HG03565 (cell line): ENCODE measurements at regions not wholly inside any gene's neighbourhood (a gene's known extent, or its start where the extent isn't known, plus 50 kb on each side); places are given as distances from the start of the nearest gene placed in this dataset.

Experiments
- ATAC-seq: cut with Tn5 transposase; IDR thresholded peaks from one replicate; pipeline ENCODE4 v1.9.1; 2021; ENCODE audit warnings: mild to moderate bottlenecking, moderate library complexity; ENCODE audit not compliant: unreplicated experiment

DNA sequence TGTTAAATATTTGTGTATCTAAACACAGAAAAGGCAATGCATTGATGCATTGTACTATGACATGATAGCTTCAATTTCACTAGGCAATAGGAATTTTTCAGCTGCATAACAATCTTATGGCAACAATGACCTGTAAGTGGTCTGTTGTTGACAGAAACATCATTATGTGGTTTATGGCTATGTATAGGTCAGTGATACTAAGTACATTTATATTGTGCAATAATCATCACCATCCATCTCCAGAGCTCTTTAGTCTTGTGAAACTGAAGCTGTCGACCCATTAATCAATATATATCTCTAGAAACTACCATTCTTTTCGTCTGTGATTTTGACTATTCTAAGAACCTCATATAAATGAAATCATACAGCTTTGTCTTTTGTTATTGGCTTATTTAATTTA is 200.1 kb upstream of the ZNF717 start:
- ATAC-seq, result no peak

DNA sequence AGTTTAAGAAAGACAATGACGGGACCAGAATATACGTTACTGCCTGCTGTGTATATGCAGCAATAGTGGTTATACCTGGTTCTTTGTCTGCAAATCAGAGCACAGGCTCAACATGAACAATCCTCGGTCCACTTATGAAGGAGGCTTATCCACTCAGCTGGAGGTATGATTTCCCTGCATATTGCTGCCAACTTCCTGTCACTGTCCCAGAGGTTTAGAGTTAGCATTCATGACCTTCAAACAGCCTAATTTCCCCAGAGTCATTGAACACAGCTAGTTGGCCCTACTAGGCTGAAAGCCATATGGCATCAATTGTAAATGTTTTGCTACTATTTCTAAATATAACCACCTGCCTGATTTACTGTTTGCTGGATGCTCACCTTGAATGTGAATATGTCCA is 224.9 kb upstream of the ZNF717 start:
- ATAC-seq, result no peak

DNA sequence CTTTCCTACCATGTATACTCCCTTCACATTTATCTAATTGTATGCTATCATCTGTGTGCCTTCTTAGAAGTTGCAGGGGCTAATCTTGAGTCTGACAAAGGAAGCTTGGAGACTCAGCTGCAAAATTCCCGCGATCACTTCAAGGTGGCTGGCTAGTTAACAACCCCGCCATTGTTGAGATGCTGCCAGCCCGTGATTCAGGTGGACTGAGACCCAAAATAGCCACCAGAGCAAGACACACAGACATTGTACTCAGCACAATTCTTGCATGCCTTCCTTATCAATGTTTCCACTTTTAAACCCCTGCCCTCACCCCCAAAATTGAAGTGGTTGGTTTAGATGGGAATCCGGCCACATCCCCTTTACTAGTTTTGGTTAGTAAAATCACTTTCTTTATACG is 225.8 kb upstream of the ZNF717 start:
- no peak for ATAC-seq

DNA sequence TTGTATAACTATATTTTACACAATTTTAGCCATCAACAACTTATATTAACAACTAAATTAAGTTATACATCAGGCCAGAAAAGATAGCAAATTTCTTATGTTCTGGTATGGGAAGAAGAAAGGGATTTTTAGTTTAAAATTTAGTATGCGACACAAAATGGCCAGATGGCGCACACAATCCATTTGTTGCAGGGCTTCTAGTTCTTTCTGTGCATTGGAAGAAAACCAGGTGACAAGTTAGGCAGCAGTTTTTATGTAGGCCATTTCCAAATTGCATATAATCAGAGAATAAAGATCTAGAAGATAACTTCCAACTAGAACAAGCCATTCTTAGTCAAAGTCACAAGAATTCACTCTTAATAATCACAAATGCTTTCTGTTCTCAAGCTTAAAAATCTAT is 230.1 kb upstream of the ZNF717 start:
- no peak for ATAC-seq

DNA sequence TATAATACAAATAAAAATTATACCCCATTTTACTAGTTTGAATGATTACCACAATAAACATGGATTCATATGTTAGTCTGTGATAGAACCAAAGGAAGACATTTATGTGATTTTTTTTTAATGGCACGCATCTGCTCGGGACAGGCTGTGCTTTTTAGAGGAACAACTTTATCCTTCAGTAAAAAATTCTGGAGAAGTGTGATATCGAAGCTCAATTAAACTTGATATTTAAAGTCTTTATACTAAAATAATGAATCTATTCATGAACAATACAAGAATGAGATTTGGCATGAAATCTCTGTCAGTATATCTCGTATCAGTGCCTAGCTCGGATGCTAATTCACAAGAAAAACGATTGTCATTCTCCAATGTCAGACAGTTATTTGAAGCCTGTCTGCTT is 230.8 kb upstream of the ZNF717 start:
- no peak for ATAC-seq

DNA sequence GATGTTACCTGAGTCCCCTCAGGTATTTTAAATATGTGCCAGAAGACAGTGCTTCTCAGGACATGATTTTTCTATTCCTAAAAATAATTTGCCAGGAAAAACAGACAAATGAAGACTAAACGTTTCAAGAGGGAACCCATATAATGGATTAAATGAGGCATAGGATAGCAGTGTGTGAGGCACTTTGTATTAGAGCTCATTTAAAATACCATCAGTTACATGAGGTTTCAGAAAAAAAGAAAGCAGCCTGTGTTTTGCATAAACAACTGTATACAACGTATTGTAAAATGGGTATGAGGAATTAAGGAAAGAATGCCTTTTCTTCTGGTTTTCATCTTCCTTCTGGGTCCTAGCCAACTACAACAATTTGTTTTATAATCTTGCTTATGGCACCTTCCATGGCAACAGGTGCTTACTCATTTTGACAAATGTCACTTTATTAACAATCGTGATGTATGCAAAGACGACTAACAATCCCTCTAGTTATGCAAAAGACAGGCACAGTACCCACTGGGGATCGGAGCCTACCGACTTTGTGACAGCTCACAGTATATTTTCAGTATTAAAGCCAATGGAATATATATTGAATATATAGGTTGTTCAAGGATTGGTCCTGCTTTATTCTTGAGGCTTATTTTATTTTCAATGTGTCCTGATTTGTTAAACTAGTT is 231.6 kb upstream of the ZNF717 start:
- ATAC-seq, result no peak

DNA sequence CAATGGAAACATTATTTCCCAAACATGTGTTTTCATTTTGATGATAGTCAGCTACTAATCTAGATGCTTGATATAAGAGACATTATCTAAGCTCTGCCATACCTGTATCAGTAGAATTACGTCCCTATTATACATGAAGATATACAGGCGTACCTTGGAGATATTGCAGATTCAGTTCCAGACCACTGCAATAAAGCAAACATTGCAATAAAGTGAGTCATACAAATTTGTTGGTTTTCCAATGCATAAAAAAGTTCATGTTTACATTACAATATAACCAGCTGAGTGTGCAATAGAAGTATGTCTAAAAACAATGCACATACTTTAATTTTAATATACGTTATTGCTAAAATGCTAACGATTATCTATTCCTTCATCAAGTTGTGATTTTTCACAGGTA is 236.0 kb upstream of the ZNF717 start:
- no peak for ATAC-seq

DNA sequence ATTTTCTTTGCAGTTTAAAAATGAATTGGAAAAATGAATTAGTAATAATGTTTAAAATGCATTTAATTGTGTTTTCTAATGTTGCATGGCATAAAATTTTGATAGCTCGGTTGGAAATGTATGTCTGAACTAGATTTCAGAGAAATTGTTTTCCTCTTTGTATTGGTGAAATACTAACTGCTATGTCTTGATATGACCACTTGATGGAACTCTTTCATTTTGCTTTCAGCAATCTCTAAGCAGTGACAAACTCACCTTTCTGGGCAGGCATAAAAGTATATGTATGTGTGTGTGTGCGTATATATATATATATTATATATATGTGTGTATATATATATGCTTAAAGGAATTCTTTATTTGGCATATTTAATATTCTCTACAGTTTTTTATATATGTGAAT is 239.3 kb upstream of the ZNF717 start:
- no peak for ATAC-seq

DNA sequence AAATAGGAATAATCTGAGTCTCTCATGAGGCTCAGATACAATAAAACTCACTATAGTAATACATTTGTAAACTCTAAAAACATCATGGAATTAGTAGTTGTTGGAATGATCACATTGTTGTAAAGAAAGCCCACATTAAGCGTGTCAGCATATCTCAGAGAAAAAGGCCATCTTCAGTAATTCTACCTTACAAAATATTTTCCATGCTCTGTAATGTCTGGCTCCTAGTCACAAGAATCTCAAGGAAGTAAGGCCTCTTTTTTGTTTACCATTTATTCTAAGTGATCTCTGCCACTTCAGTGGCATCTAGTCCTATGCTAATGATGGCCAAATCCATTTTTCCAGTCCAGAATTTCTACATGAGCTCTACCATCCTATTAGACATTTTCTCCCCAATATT is 240.2 kb upstream of the ZNF717 start:
- ATAC-seq, result no peak

DNA sequence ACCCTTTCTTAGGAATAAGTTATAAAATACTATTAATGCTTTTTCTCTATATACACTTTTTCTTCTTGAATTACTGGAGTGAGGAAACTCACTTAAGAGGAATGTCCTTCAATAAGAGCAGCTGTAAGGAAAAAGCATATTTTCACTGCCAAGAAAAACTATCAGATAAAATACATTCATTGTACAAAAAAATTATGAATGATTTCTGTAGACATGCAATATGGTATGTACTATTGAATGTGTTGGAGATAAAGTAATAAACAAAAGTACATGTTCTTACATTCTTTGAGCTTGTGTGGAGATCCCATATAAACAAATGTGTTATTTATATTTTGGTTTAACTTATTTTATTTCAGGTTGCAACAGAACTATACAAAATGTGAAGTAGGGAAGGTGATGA is 241.0 kb upstream of the ZNF717 start:
- no peak for ATAC-seq

DNA sequence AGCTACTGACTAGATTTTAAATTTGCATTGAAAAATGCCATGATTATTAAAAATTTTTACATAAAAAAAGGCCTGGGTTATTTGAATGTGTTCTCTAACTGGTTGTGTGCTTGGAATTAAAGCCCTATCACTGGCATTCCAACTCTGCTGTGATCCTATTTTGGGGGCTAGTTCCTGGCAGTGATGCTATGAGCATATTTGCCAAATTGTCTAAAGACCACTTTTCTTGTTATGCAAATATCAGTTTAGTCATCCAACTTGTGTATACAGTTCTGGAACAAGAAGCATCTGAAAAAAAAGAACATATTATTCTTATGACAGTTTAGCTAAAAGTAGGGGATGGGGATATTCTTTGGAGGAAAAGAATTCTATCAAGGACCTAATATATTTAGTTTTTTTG is 243.4 kb upstream of the ZNF717 start:
- no peak for ATAC-seq

DNA sequence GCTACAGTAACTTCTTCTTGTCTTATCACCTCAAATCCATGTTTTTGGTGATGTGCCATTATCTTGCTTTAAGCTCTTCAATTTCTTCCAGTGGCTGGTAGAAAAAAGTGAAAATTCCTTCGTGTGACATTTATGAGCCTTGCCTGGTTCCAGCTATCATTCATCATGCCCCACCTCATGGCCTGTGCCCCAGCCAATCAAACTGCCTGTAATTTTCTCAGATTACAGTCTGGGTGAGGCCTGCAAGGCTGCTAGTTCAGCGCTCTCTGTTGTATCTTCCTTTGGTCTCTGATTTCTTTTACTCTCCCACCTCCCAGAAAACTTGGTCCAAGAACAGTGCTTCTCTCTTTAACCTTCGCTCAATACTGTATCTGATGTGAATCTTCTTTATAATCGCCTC is 249.3 kb upstream of the ZNF717 start:
- ATAC-seq, result no peak

DNA sequence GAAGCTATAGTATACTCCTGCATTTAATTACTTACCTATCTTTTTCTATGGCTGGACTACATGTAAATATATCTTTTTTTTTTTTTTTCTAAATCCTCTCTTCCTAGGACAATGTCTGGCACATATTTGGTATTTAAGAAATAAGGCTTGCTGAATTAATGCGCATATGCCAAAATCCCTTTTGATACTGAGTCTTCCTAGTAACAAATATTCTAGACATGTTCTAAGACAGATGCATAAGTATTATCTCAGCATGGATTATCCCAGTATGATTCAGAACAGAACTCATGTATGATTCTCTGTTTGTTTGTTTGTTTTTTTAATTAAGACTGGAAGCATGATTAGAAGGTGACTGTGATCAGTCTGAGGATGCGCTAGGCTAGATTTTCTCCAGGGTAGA is 249.8 kb upstream of the ZNF717 start:
- no peak for ATAC-seq

DNA sequence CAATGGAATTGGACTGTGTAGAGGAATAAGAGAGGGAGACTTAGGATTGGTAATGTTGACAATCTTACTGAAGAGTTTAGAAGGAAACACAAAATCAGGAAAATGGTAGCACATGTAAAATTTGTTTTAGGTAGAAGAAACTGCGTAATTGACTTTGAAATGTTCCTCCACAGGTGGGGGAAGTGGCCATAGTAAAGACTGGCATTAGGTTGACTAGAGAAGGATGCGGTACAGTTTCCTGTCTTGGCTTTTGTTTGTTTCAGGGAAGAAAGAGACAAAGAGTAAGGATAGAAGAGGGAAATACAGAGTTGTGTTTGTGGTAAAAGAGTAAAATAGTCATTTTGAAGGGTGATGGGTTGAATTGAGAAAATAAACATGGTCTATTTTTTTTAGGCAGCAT is 253.6 kb upstream of the ZNF717 start:
- no peak for ATAC-seq

DNA sequence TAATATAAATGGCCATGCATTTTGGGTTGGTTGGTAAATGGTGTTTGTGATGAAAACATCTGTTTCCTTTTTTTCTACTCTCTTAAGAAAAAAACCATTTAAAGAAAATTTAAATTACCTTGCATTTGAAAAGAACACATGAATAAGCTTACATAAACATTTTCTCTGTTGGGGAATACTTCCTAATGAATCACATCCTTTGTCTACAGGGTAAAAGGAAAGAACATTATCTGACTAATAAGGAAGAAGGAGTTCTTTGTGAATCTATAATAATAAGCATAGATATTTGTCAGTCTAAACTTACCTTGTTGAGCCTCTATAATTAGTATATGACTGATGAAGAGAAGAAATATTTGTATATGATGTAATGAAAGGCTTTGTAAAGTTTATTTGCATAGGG is 254.1 kb upstream of the ZNF717 start:
- no peak for ATAC-seq

DNA sequence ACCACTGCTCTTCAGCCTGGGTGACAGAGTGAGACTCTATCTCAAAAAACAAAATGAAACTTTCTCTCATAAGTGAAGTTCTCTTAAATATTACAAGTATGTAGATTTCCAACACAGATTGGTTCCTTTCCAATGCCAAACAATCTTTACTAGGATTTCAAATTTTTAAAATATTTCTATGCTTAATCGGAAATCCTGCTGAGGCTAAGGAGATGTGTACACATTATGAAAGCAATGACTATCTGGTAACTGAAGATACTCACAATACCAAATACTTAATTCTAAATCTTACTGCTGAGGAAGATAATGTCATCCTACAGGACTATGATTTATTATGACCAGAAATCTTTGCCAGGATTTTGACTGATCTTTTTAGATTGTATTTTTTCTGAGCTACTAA is 255.6 kb upstream of the ZNF717 start:
- no peak for ATAC-seq

DNA sequence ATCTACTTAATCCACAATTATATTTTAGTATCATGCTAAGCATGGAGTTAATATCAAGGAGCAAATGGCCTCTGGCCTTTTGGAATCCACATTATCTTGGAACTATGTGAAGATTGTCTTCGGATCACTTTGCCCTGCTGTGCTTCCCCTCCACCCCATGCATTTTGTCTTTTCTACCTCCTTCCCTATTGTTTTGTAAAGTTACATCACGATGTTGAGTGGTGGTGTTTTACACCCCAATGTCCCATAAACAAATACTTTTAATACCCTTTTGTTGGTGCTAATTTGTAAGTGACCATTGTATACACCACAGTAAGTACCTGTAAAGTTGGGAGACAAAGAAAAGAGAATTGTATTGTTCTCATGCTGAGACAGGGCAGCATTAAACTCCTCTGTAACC is 258.4 kb upstream of the ZNF717 start:
- ATAC-seq, result no peak

DNA sequence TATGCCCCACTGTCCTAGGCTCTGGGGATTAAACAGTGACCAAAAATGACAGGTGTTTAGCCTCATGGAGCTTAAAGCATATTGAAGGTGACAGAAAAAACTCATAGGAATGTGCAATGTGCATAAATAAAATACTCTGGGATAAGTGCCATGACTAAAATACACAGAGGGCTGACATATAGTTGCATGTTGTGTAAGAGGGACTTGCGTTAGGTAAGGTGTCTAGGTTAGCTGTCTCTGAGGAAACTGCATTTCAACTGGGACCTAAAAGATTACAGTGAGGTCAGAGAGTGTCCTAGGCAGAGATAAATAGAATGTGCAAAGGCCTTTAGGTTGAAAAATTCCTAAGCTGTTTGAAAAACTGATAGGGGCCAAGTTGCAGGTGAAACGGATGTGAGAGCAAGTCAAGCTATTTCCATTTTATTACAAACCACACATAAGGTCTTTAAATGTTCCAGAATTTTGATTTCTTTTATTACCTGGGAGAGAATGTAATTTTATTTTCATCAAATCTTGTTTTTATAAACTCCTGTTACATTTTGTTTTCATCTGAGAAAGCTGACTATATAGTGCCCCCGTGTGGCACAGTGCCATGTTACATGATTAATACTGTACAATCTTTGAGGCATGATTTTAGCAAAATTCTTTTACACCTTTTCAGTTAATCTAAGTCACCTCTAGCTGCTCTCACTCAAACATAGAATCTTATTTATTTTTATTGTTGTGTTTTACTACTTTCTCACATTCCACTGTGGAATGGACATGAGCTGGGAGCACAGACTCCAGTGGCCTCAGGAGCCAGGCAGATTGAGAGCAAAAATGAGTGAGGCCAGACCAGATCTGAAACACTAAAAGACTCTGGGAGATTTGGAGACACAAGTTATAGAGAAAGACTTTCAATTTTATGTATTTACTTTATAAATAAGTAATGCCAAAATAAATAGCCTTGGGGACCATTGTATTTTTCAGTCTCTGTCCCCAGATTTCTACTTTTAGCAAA is 259.6 kb upstream of the ZNF717 start:
- no peak for ATAC-seq

DNA sequence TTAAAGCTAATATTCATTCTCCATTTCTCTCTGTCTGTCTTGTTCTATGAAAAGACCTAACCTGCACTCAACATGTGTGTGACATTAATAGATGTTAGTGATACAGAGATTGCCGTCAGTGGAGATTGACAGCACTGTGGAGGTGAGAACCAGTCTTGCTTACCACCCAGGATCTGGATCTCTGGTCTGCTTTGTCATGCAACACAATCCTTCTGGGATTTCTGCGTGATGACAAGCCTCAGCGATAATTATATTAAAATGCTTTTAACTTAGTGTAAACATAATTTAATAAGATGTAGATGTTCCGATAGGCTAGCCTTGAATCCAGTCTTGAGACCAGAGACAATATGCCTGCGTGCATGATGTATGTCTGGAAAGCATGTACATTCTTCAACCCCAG is 262.0 kb upstream of the ZNF717 start:
- no peak for ATAC-seq

DNA sequence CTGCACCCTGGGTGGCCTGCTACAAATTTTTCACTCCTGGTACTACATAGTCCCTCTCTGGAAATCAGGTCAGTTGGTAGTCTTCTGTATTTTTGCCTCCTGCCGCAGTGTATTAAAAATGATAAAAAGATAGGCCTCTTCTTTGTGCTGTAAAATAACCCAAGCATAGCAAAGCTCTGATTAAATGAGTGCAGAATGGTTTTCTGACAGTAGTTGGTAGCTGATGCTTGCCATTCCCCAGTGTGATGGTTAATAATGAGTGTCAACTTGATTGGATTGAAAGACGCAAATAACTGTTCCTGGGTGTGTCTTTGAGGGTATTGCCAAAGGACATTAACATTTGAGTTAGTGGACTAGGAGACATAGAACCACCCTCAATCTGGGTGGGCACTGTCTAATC is 264.4 kb upstream of the ZNF717 start:
- ATAC-seq, result no peak

DNA sequence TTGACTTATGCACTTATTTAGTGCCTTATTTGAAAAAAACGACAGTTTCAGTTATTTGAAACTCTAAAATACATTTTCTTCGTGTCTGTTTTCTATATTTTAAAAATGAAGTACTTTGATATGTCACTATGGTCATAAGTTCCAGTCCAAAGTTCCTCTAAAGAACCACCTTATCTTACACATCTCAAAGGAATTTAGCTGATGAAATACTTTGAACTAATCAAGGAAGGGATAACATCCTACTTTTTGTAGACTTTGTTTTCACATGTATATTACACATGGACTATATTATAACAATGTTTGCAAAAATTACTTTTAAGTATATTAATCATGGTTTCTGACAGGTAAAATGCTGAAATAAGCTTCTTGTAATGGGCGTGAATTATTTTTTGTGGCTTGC is 265.8 kb upstream of the ZNF717 start:
- no peak for ATAC-seq

DNA sequence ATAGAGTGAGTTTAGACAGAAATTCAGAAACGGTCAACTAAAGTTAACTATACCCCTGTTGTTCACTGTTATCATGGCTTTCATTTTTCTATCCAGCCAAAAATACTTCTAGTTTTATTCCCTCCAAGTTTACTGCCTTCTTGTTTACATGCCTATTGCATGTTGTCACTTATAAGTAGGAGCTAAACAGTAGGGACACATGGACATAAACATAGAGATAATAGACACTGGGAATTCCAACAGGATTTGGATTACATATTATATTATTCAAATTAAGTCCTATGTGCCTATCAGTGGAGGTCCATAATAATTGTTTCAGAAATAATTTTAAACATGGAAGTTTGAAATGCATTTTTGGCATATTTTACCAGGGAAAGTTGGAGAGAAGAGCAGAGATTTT is 269.1 kb upstream of the ZNF717 start:
- ATAC-seq, result no peak
